ENCODE measurements at regions not wholly inside any gene's neighbourhood (a gene's known extent, or its start where the extent isn't known, plus 50 kb on each side); places are given as distances from the start of the nearest gene placed in this dataset.

DNA sequence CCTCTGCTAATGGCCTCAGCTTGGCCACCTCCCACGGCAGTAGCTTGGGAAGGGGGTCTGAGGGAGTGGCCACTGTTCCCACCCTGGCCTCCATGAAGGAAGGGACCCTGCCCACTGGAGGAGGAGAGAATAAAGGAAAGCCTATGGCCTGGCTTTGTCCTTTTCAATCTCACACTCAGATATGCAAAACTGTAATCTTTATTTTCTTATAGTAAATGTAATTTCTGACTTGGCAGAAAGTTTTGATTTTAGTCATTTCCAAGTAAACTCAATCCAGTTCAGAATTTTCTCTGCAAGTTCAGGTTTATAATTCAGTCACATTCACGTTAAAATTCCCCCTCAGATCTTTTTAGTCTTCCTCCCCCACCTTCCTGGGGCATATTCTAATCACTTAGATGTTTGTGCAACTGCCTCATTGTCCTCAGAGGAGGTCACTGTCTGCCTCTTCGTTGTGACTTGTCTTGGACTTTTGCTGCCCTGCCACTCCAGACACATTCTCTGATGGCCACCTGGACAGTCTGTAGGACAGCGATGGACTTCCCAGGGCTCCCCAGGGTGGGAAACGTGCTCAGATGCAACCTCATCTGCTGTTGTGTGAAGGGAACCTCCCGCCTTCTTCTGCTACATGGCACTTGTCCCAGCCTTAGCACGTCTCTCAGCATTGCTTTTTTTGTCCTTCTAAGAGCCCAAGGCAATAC is 222.8 kb upstream of the TBL1XR1 start:
- POLR2A ChIA-PET = no interaction called here
- Histone ChIP-seq H3K36me3 (replicated peaks in 1 of 2; ENCODE audit: control insufficient read depth in 1 of 2, insufficient read depth in 2 of 2, low read length in 2 of 2) (no peaks in the 10 kb centered on the region), H3K27ac (ENCODE audit: extremely low read length, insufficient read depth, low read length) (no peak overlapping the region), H3K4me2 (ENCODE audit: low read depth, low read length) (no peak overlapping the region), H3K4me1 (ENCODE audit: insufficient read depth, low read length) (no peaks in the 10 kb centered on the region), H3K4me3 (replicated peaks in 1 of 3; ENCODE audit: insufficient read depth in 1 of 3, low read depth in 2 of 3, low read length in 3 of 3) (no peak overlapping the region), H3K9me3 (ENCODE audit: low read length) (no peaks in the 10 kb centered on the region), H3K9ac (ENCODE audit: insufficient read depth, low read depth, low read length) (no peak overlapping the region), H3K79me2 (ENCODE audit: insufficient read depth, low read length) (no peaks in the 10 kb centered on the region), H2AFZ (ENCODE audit: low read length) (no peak overlapping the region), H4K20me1 (ENCODE audit: insufficient read depth, low read length) (no peaks in the 10 kb centered on the region), H3K27me3 (ENCODE audit: control insufficient read depth in 1 of 2, insufficient read depth in 2 of 2, low read length in 2 of 2) (no peaks in the 10 kb centered on the region; a peak in 1 of 5 replicates)
- in situ Hi-C loops (cut with HindIII; ENCODE audit: extremely low pct_ligation_motif_present, low pct_unique_long_range_greater_than_20kb) = no loop called here
- no TSS peak for BruUV-seq (replicated peaks)
- WGBS (ENCODE audit: low lambda C conversion rate) = 32% methylated on average over 7 of the region's 7 CpGs
- intact Hi-C loops (cut with micrococcal nuclease; ENCODE audit: unreplicated experiment) = no loop called here
- ATAC-seq (no peak), FAIRE-seq (no peak), DNase-seq (ENCODE audit: low spot score) (no peak)
- CTCF ChIA-PET (ENCODE audit: low intra/inter-chr PET ratio, low total read pairs) = no interaction called here
- TF ChIP-seq ZNF292 (CRISPR knock-in tag; IDR thresholded peaks at IDR 0.05; ENCODE audit: borderline replicate concordance, low read depth) (no peak), TBL1XR1 (IDR thresholded peaks at IDR 0.05; ENCODE audit: borderline replicate concordance, low read length, partially characterized antibody) (no peak), ZNF251 (CRISPR knock-in tag; IDR thresholded peaks at IDR 0.05) (no peak), GABPB1 (CRISPR knock-in tag; IDR thresholded peaks at IDR 0.05) (no peak), ZNF547 (CRISPR knock-in tag; IDR thresholded peaks at IDR 0.05) (no peak), ARNT2 (CRISPR knock-in tag; IDR thresholded peaks at IDR 0.05; ENCODE audit: low read depth) (no peak), HHEX (CRISPR knock-in tag; IDR thresholded peaks at IDR 0.05) (no peak), NFIB (CRISPR knock-in tag; IDR thresholded peaks at IDR 0.05; ENCODE audit: borderline replicate concordance) (no peak), ZNF124 (CRISPR knock-in tag; IDR thresholded peaks at IDR 0.05) (no peak)
- TF ChIP-seq, protein P1, sequence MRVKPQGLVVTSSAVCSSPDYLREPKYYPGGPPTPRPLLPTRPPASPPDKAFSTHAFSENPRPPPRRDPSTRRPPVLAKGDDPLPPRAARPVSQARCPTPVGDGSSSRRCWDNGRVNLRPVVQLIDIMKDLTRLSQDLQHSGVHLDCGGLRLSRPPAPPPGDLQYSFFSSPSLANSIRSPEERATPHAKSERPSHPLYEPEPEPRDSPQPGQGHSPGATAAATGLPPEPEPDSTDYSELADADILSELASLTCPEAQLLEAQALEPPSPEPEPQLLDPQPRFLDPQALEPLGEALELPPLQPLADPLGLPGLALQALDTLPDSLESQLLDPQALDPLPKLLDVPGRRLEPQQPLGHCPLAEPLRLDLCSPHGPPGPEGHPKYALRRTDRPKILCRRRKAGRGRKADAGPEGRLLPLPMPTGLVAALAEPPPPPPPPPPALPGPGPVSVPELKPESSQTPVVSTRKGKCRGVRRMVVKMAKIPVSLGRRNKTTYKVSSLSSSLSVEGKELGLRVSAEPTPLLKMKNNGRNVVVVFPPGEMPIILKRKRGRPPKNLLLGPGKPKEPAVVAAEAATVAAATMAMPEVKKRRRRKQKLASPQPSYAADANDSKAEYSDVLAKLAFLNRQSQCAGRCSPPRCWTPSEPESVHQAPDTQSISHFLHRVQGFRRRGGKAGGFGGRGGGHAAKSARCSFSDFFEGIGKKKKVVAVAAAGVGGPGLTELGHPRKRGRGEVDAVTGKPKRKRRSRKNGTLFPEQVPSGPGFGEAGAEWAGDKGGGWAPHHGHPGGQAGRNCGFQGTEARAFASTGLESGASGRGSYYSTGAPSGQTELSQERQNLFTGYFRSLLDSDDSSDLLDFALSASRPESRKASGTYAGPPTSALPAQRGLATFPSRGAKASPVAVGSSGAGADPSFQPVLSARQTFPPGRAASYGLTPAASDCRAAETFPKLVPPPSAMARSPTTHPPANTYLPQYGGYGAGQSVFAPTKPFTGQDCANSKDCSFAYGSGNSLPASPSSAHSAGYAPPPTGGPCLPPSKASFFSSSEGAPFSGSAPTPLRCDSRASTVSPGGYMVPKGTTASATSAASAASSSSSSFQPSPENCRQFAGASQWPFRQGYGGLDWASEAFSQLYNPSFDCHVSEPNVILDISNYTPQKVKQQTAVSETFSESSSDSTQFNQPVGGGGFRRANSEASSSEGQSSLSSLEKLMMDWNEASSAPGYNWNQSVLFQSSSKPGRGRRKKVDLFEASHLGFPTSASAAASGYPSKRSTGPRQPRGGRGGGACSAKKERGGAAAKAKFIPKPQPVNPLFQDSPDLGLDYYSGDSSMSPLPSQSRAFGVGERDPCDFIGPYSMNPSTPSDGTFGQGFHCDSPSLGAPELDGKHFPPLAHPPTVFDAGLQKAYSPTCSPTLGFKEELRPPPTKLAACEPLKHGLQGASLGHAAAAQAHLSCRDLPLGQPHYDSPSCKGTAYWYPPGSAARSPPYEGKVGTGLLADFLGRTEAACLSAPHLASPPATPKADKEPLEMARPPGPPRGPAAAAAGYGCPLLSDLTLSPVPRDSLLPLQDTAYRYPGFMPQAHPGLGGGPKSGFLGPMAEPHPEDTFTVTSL (CRISPR knock-in tag; IDR thresholded peaks at IDR 0.05; ENCODE audit: borderline replicate concordance) = no peak
- TF ChIP-seq, protein P2, sequence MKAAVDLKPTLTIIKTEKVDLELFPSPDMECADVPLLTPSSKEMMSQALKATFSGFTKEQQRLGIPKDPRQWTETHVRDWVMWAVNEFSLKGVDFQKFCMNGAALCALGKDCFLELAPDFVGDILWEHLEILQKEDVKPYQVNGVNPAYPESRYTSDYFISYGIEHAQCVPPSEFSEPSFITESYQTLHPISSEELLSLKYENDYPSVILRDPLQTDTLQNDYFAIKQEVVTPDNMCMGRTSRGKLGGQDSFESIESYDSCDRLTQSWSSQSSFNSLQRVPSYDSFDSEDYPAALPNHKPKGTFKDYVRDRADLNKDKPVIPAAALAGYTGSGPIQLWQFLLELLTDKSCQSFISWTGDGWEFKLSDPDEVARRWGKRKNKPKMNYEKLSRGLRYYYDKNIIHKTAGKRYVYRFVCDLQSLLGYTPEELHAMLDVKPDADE (CRISPR knock-in tag; IDR thresholded peaks at IDR 0.05) = no peak
- TF ChIP-seq, protein P3, sequence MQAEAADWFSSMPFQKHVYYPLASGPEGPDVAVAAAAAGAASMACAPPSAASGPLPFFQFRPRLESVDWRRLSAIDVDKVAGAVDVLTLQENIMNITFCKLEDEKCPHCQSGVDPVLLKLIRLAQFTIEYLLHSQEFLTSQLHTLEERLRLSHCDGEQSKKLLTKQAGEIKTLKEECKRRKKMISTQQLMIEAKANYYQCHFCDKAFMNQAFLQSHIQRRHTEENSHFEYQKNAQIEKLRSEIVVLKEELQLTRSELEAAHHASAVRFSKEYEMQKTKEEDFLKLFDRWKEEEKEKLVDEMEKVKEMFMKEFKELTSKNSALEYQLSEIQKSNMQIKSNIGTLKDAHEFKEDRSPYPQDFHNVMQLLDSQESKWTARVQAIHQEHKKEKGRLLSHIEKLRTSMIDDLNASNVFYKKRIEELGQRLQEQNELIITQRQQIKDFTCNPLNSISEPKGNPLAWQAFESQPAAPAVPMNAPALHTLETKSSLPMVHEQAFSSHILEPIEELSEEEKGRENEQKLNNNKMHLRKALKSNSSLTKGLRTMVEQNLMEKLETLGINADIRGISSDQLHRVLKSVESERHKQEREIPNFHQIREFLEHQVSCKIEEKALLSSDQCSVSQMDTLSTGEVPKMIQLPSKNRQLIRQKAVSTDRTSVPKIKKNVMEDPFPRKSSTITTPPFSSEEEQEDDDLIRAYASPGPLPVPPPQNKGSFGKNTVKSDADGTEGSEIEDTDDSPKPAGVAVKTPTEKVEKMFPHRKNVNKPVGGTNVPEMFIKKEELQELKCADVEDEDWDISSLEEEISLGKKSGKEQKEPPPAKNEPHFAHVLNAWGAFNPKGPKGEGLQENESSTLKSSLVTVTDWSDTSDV (CRISPR knock-in tag; IDR thresholded peaks at IDR 0.05) = no peak
- TF ChIP-seq, protein P4, sequence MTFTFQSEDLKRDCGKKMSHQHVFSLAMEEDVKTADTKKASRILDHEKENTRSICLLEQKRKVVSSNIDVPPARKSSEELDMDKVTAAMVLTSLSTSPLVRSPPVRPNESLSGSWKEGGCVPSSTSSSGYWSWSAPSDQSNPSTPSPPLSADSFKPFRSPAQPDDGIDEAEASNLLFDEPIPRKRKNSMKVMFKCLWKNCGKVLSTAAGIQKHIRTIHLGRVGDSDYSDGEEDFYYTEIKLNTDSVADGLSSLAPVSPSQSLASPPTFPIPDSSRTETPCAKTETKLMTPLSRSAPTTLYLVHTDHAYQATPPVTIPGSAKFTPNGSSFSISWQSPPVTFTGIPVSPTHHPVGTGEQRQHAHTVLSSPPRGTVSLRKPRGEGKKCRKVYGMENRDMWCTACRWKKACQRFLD (CRISPR knock-in tag; IDR thresholded peaks at IDR 0.05; ENCODE audit: borderline replicate concordance) = no peak
